HCT116 (cell line): ENCODE measurements at regions not wholly inside any gene's neighbourhood (a gene's known extent, or its start where the extent isn't known, plus 50 kb on each side); places are given as distances from the start of the nearest gene placed in this dataset.

ENCODE experiments used
- ATAC-seq: fragments of 200-7000 bp; cut with Tn5 transposase; 2 replicates; pipeline ENCODE4 v1.9.1; 2020; ENCODE audit warnings: mild to moderate bottlenecking, moderate library complexity
- BruUV-seq: library from RNA; stranded (reverse); fragments of 400-500 nt; replicated peaks from 2 replicates; lab custom pipeline; 2021; lab: Mats Ljungman, UMichigan
- CTCF ChIA-PET: fragments of 300-600 bp; sonication (Branson Sonifier 250); formaldehyde crosslinking; loops from one replicate; lab custom pipeline; 2021; ENCODE audit warnings: antibody characterized with exemption; lab: Charles Lee
- POLR2A ChIA-PET: fragments of 300-600, 350-600 bp; sonication (Branson Sonifier 250); formaldehyde crosslinking; loops from one replicate; lab custom pipeline; 2021; ENCODE audit warnings: antibody characterized with exemption; lab: Charles Lee
- RAD21 ChIA-PET, 2 experiments: fragments of 300-600 bp; sonication (Branson Sonifier 250); formaldehyde crosslinking; loops; one replicate each; lab custom pipeline; 2023; ENCODE audit warnings: low total read pairs in 2 of 2; ENCODE audit not compliant: uncharacterized antibody in 2 of 2, unreplicated experiment in 2 of 2, low non-redundant PET in 1 of 2; lab: Charles Lee
- DNase-seq: peaks from one replicate; pipeline ENCODE4 v3.0.0-alpha.2; 2010; ENCODE audit warnings: low read depth, low spot score
- H2AFZ ChIP-seq: fragments of 200-600 bp; shearing (Covaris generic), sonication (generic); 2 replicates; pipeline ENCODE4 v1.6.1; 2017; ENCODE audit warnings: low read depth, mixed run types, mixed read lengths, antibody characterized with exemption, low read length; ENCODE audit not compliant: poor library complexity, severe bottlenecking
- H3K27ac ChIP-seq: 2 replicates; pipeline ENCODE4 v1.5.1; 2012; ENCODE audit warnings: low read depth, low read length
- H3K27me3 ChIP-seq: fragments of 200-600 bp; sonication (generic); 2 replicates; pipeline ENCODE4 v1.6.1; 2016; ENCODE audit warnings: mixed run types, low read length, mixed read lengths; ENCODE audit not compliant: insufficient read depth
- H3K36me3 ChIP-seq, 2 experiments: fragments of 200-500 bp in 1 of 2; fragments of 200-600 bp in 1 of 2; sonication (Bioruptor generic) in 1 of 2; sonication (generic) in 1 of 2; 2 replicates each; pipeline versions ENCODE4 v1.5.1 to v1.6.1; 2014 to 2016; ENCODE audit warnings: low read length in 2 of 2, inconsistent platforms in 1 of 2, mixed read lengths in 1 of 2, mixed run types in 1 of 2; ENCODE audit not compliant: insufficient read depth in 2 of 2, control insufficient read depth in 1 of 2
- H3K4me1 ChIP-seq, 2 experiments: fragments of 200-600 bp in 1 of 2; sonication (generic) in 1 of 2; 2 replicates each; pipeline versions ENCODE4 v1.5.1 to v1.6.1; 2012 to 2017; ENCODE audit warnings: low read length in 2 of 2, inconsistent platforms in 1 of 2, mild to moderate bottlenecking in 1 of 2, mixed read lengths in 1 of 2, mixed run types in 1 of 2, moderate library complexity in 1 of 2; ENCODE audit not compliant: insufficient read depth in 2 of 2, control insufficient read depth in 1 of 2
- H3K4me2 ChIP-seq: fragments of 200-600 bp; sonication (generic); 2 replicates; pipeline ENCODE4 v1.6.1; 2017; ENCODE audit warnings: mixed run types, low read length, mixed read lengths
- H3K4me3 ChIP-seq, 2 experiments: fragments of 200-600 bp in 1 of 2; sonication (generic) in 1 of 2; replicated peaks in 1 of 2; 2 replicates each; pipeline ENCODE4 v1.5.1; 2011 to 2016; ENCODE audit warnings: low read length in 2 of 2, control low read depth in 1 of 2, low read depth in 1 of 2, mild to moderate bottlenecking in 1 of 2, mixed read lengths in 1 of 2, mixed run types in 1 of 2
- H3K79me2 ChIP-seq: fragments of 200-600 bp; sonication (generic); 2 replicates; pipeline ENCODE4 v1.6.1; 2017; ENCODE audit warnings: mild to moderate bottlenecking, mixed run types, low read length, moderate library complexity, mixed read lengths; ENCODE audit not compliant: insufficient read depth
- H3K9ac ChIP-seq: fragments of 200-600 bp; sonication (generic); 2 replicates; pipeline ENCODE4 v1.6.1; 2016; ENCODE audit warnings: low read length, mixed read lengths
- H3K9me2 ChIP-seq: fragments of 200-600 bp; sonication (generic), shearing (Covaris generic); 2 replicates; pipeline ENCODE4 v1.6.1; 2017; ENCODE audit warnings: mixed run types, mild to moderate bottlenecking, moderate library complexity; ENCODE audit not compliant: insufficient read depth
- H3K9me3 ChIP-seq, 2 experiments: fragments of 200-500 bp in 1 of 2; fragments of 200-600 bp in 1 of 2; sonication (Bioruptor generic) in 1 of 2; sonication (generic) in 1 of 2; 2 replicates each; pipeline ENCODE4 v1.6.1; 2014 to 2017; ENCODE audit warnings: low read length in 2 of 2, mixed read lengths in 2 of 2, inconsistent platforms in 1 of 2, low read depth in 1 of 2, mild to moderate bottlenecking in 1 of 2, mixed run types in 1 of 2, moderate library complexity in 1 of 2; ENCODE audit not compliant: control insufficient read depth in 1 of 2, insufficient read depth in 1 of 2
- H4K20me1 ChIP-seq: fragments of 200-600 bp; sonication (generic), shearing (Covaris generic); 2 replicates; pipeline ENCODE4 v1.6.1; 2017; ENCODE audit warnings: mixed run types, mild to moderate bottlenecking, moderate library complexity; ENCODE audit not compliant: insufficient read depth
- CBX3 ChIP-seq: IDR thresholded peaks from 2 replicates; pipeline ENCODE4 v1.6.1; 2012; ENCODE audit warnings: low read depth
- ELF1 ChIP-seq: IDR thresholded peaks from 2 replicates; pipeline ENCODE4 v1.6.1; 2012; ENCODE audit warnings: low read depth, borderline replicate concordance
- intact Hi-C: fragments of 100-400 bp; cut with micrococcal nuclease; formaldehyde crosslinking; loops from 2 replicates; pipeline ENCODE4 v1.10.0; 2022
- TF ChIP-seq, protein P1 (sequence below): IDR thresholded peaks from 2 replicates; pipeline ENCODE4 v1.6.1; 2012
- TF ChIP-seq, protein P2 (sequence below): IDR thresholded peaks from 2 replicates; pipeline ENCODE4 v1.6.1; 2012; ENCODE audit warnings: low read depth
- TF ChIP-seq, protein P3 (sequence below): IDR thresholded peaks from 2 replicates; pipeline ENCODE4 v1.6.1; 2011; ENCODE audit warnings: mild to moderate bottlenecking, low read length, moderate library complexity; ENCODE audit not compliant: insufficient replicate concordance; ENCODE audit errors: extremely low read depth
- TF ChIP-seq, protein P4 (sequence below): IDR thresholded peaks from 2 replicates; pipeline ENCODE4 v1.6.1; 2012

DNA sequence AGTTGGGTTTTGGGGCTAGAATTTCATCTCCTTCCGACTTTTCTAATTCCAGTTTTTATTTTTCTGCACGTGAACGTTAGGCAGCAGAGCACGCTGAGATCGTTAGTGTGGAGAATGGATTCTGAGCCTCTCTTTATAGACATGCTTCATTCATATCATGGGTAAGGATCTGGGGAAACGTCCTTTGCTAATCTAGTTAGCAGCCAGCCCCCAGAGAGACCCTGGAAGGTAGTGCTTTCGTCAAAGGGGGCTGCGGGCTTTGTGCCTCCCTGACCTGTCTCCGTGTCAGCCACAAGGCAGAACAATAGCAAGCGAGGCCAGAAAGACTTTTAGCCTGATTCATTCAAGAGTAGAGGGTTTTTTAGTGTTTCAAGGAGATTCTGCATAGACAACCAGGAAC, 196.3 kb upstream of the KLF6 start:
- RAD21 ChIA-PET, result no interaction called here
- peaks cover 0 to 16% of the 10 kb centered on the region in 2 experiments; a peak in 2 of 4 replicates for H3K4me1 ChIP-seq
- no peaks in the 10 kb centered on the region for H3K9me3 ChIP-seq
- intact Hi-C loops, result no loop called here
- no peaks in the 10 kb centered on the region for H3K36me3 ChIP-seq
- no peaks in the 10 kb centered on the region for H3K27me3 ChIP-seq
- H3K4me2 ChIP-seq, result no peak overlapping the region
- POLR2A ChIA-PET, result no interaction called here
- CTCF ChIA-PET, result no interaction called here
- H3K9ac ChIP-seq, result no peak overlapping the region
- ATAC-seq (no peak), DNase-seq (no peak)
- no peaks in the 10 kb centered on the region for H3K79me2 ChIP-seq
- no TSS peak for BruUV-seq
- H3K4me3 ChIP-seq, result no peak overlapping the region
- H2AFZ ChIP-seq, result no peak overlapping the region
- H4K20me1 ChIP-seq, result no peaks in the 10 kb centered on the region
- no peak overlapping the region for H3K27ac ChIP-seq
- H3K9me2 ChIP-seq, result no peaks in the 10 kb centered on the region
- TF ChIP-seq, protein P1, sequence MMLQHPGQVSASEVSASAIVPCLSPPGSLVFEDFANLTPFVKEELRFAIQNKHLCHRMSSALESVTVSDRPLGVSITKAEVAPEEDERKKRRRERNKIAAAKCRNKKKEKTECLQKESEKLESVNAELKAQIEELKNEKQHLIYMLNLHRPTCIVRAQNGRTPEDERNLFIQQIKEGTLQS, result no peak
- TF ChIP-seq CBX3 (no peak), ELF1 (no peak)
- TF ChIP-seq, protein P2, sequence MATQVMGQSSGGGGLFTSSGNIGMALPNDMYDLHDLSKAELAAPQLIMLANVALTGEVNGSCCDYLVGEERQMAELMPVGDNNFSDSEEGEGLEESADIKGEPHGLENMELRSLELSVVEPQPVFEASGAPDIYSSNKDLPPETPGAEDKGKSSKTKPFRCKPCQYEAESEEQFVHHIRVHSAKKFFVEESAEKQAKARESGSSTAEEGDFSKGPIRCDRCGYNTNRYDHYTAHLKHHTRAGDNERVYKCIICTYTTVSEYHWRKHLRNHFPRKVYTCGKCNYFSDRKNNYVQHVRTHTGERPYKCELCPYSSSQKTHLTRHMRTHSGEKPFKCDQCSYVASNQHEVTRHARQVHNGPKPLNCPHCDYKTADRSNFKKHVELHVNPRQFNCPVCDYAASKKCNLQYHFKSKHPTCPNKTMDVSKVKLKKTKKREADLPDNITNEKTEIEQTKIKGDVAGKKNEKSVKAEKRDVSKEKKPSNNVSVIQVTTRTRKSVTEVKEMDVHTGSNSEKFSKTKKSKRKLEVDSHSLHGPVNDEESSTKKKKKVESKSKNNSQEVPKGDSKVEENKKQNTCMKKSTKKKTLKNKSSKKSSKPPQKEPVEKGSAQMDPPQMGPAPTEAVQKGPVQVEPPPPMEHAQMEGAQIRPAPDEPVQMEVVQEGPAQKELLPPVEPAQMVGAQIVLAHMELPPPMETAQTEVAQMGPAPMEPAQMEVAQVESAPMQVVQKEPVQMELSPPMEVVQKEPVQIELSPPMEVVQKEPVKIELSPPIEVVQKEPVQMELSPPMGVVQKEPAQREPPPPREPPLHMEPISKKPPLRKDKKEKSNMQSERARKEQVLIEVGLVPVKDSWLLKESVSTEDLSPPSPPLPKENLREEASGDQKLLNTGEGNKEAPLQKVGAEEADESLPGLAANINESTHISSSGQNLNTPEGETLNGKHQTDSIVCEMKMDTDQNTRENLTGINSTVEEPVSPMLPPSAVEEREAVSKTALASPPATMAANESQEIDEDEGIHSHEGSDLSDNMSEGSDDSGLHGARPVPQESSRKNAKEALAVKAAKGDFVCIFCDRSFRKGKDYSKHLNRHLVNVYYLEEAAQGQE, result no peak
- TF ChIP-seq, protein P3, sequence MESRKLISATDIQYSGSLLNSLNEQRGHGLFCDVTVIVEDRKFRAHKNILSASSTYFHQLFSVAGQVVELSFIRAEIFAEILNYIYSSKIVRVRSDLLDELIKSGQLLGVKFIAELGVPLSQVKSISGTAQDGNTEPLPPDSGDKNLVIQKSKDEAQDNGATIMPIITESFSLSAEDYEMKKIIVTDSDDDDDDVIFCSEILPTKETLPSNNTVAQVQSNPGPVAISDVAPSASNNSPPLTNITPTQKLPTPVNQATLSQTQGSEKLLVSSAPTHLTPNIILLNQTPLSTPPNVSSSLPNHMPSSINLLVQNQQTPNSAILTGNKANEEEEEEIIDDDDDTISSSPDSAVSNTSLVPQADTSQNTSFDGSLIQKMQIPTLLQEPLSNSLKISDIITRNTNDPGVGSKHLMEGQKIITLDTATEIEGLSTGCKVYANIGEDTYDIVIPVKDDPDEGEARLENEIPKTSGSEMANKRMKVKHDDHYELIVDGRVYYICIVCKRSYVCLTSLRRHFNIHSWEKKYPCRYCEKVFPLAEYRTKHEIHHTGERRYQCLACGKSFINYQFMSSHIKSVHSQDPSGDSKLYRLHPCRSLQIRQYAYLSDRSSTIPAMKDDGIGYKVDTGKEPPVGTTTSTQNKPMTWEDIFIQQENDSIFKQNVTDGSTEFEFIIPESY, result no peak
- TF ChIP-seq, protein P4, sequence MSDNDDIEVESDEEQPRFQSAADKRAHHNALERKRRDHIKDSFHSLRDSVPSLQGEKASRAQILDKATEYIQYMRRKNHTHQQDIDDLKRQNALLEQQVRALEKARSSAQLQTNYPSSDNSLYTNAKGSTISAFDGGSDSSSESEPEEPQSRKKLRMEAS, result no peak
